HG03439 (cell line): ENCODE measurements at regions not wholly inside any gene's neighbourhood (a gene's known extent, or its start where the extent isn't known, plus 50 kb on each side); places are given as distances from the start of the nearest gene placed in this dataset.
"Not testable (repeated sequence)": the region's sequence is repeated elsewhere in the genome, so short reads cannot be mapped to it uniquely, and the experiment has no call there.

Experiments
- ATAC-seq: cut with Tn5 transposase; IDR thresholded peaks from one replicate; pipeline ENCODE4 v1.9.1; 2021; ENCODE audit warnings: mild to moderate bottlenecking, moderate library complexity; ENCODE audit not compliant: unreplicated experiment

DNA sequence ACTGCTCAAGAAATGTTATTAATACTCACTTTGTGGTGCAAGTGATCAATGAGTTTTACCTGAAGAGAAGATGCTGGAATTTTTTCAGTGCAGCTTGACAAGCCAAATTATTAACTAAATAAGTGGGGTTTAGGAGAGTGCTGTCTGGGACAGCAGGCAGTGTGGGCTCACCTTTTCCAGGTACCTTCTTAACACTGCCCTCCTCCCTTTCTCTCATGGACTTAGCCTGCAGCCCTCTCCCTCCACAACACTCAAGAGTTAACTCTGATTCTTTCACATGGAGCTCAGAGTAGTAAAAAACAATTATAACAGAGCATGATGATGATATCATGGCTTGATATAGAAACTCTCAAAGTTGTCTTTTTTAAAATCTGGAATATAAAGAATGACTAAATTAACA is 404.8 kb upstream of the SLC30A5 start:
- ATAC-seq: no peak

- not testable (repeated sequence) for ATAC-seq
These were observed 401.9 kb upstream of the SLC30A5 start for GRCh38 chr5:68691874-68692273.

DNA sequence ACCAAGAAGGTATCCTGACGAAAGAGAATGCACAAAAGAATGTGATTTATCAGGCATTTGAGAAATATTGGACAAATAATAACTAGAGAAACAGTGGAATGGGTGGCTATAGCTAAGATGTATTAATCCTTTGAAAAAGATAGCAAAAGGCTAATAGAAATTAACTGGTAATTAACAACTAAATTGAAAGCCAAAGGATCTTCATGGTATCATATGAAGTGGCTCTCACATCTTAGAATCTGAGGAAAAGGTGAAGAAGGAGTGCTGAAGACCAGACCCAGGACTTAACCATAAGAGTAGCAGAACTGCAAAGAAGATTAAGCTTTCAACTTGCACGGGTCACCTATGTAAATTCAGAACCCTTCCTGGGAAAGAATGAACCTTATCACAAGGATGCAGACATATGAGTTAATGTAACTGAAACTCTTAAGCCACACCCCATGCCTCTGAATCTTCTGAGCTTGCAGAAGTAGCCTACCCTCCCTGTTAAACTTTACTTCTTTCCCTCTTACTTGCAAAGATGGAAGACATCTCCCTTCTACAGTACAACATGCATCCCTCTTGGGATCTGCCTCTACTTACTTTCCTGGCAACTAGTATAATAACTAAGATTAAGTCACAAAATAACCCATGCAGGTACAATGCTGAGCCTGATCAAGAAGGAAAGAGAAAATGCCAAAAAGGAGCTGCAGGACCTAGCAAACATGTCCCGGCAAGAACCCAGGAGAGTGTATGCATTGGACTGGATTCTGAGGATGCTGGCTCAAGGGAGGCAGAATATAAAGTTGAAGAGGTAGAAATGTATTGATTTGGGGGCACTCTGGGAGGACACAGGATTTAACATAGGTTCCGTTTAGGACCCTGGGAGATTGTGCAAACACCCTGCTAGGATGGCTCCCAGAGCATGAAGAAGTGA is 395.5 kb upstream of the SLC30A5 start:
- no peak for ATAC-seq

DNA sequence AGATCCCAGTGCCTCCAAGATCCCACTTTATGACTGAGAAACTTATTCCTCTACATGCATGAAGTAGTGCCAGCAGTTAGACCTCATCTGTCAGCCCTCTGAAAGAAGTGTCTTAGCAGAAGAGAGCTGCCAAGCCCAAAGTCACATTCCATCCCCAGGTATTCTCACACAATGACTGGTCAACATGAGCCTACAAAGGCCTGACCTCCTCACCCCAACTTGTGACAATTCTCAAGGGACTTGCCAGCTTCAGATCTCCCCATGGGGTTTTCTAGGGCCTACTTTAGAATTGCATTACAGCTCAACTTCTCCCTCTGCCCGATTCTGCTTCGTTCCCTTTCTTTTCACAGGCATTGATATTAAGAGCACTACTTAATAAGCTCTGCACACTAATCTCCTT is 393.8 kb upstream of the SLC30A5 start:
- no peak for ATAC-seq

DNA sequence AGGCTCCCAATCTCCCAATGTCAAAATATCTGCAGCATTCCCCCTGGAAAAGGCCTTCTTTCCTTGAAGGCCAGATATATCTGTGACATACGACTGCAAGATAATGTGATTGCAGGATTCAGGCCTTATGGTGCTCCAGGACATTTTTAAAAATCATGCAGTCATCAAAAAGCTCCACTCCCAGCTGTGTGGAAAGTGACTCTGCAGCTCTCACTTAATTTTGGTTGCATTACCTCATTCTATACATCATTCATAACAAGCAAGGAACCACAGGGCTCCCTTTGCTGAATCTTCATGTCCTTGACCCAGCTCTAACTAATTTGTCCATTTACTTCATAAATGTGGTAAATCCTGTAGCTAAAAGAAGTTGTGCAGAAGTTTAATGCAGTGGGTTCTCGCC is 386.2 kb upstream of the SLC30A5 start:
- no peak for ATAC-seq

DNA sequence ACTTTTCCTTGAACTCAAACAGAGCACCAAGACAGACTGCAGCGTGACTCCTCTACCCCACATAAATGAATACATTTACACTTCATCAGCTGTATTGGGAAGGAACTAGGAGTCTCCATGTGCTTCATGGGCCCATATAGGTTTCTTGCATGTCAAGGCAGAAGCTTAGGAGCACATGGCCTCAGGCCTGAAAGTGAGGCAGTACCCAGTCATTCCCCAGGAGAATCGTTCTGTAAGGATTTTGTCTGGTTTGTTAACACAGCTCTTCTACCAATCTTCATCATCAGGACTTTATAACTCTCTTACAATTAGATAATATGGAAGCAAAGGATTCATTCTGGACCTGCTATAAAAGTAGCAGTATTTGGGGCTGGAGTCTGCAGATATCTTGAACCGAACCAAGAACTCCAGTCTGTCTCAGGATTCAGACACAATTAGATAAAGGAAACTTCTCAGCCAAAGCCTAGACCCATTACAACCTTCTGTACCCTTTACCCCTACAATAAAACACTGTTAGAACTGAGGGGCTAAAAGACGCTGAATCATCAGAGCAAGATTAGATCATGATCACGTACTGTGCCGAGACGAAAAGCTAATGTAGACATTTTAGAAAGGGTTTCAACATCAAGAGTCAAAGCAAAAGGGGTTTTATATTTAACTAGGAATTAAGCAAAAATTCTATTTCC is 385.5 kb upstream of the SLC30A5 start:
- no peak for ATAC-seq

DNA sequence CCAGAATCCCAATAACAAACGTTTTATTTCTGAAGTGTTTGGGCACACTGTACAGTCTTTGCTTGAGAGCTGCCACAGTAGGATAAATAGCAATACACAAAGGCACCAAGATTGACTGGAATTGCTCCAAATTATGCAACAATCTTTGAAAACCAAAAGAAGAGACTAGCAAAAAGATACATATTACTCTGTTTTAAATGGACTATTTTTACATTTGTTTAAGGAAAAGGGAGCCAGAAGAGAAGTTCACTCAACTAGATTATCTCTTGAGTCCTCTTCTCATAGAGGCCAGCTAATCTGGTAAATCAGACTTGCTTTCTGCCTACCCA is 385.0 kb upstream of the SLC30A5 start:
- no peak for ATAC-seq

DNA sequence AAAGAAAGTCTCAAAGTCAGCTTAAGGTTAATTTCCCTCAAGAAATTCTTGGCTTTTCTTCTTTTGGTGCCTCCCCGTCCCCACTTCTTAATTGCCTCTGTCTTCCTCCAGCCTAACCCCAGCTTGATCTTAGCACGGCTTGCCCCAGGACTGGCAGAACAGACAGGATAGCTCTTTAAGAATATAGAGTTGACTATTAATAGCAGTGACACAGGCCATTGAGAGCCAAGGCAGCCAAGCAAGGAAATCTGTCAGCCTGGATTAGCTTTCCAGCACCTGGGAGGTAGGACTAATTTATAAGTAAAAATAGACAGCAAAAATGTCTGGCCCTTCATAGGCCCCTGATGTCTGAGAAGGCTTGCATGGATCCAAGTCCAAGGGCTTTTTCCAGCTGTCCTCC is 384.6 kb upstream of the SLC30A5 start:
- ATAC-seq: no peak

DNA sequence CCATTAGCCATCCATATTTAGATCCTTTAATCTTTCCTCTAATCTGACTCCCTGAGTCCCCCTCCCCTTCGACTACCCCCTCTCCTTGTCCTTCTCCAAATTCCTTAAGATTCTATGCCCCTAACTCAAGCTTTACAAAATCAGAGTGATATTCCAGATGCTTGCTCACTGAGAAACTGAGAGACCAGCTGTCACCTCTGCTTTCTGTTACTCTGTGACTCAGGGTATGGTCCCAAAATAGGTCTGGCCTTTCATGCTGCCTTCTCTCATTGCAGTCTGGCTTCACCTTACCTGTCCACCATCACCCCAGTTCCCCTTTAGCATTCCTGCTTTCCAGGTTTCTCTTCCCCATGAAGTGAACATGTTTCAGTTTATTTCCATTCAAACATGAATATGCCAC is 383.3 kb upstream of the SLC30A5 start:
- peak; percentile 57 for ATAC-seq

DNA sequence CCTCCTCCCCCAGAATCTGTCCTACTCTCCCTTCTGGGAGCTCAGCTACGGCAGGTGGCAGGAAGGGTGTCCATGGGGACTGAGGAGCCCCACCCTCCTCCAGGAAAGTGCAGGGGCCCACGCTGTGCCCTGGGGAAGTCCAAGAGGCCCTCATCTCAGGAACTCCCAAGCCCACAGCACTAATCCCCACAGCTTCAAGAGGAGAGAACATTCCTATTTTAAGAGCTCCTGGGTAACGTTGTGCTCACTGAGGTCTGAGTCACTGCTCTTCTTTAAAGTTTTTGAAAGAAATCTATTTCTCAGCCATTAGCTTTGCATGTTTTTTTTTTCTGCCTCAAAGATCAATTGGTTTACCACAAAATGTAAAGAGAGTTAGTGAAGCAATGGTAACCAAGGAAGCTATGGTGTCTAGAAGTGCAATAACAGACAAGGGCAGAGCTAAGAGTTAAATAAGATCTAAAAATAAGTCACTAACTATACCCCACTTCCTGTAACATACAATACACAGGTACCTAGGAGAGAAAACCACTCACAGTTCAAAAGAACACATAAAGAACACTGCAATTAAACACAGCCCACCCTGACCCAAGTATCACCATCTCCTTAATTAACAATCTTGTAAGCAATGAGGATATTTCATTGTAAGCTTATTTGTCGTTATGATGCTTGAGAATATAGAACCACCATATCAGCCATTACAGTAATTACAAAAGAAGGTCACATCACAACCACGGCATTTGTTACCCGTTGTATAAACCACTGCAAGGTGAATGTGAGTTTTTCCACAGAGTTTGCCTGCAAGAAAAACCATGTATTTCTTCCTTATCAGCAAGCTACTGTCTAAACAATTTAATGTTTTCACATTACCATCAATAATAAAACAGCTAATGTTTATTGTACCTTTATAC is 382.3 kb upstream of the SLC30A5 start:
- peak; percentile 83 for ATAC-seq

DNA sequence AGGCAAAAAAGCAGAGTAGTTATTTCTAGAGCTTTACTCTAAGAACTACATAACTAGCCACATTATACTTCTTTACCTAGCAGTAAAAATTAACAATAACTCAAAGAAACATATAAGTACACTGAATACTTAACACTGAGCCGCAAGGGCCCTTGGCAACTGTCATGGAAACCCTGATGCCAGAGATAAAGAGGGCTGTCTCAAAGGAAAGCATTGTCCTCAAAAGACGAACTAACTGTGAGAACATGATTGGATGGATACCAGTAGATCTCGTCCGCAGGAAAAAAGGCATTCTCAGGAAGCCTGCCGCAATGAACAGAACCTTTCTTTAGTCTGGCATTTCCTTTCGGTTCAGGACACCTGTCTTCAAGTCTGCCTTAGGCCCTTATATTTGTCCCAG is 379.0 kb upstream of the SLC30A5 start:
- no peak for ATAC-seq

- ATAC-seq: no peak
These were observed 372.8 kb upstream of the SLC30A5 start for GRCh38 chr5:68720884-68721610.

GRCh38 chr5:68722357-68722756 is 371.5 kb upstream of the SLC30A5 start:
- no peak for ATAC-seq

GRCh38 chr5:68725905-68726683 is 367.7 kb upstream of the SLC30A5 start:
- ATAC-seq: no peak

- no peak for ATAC-seq
These were observed 365.9 kb upstream of the SLC30A5 start for GRCh38 chr5:68727931-68728330.

DNA sequence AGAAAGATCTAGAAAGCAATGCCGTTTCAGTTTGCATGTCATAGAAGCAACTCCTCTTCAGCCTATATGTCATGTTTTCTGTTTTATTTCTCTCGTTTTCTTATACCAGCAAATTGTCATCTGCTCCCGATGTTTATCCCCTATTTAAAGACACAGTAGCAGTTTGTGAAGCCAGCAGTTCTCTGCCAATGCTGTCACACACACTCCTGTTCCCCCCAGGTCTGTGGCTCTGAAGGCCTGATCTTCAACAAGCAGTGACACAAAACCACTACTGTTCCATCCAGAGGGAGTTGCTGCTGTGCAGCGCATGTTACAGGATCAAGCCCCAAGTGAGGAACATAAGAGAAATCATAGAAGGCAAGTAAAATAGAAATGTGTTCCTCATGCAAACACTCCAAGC is 364.1 kb upstream of the SLC30A5 start:
- no peak for ATAC-seq

- ATAC-seq: no peak
These were observed 363.4 kb upstream of the SLC30A5 start for GRCh38 chr5:68730220-68730978.

DNA sequence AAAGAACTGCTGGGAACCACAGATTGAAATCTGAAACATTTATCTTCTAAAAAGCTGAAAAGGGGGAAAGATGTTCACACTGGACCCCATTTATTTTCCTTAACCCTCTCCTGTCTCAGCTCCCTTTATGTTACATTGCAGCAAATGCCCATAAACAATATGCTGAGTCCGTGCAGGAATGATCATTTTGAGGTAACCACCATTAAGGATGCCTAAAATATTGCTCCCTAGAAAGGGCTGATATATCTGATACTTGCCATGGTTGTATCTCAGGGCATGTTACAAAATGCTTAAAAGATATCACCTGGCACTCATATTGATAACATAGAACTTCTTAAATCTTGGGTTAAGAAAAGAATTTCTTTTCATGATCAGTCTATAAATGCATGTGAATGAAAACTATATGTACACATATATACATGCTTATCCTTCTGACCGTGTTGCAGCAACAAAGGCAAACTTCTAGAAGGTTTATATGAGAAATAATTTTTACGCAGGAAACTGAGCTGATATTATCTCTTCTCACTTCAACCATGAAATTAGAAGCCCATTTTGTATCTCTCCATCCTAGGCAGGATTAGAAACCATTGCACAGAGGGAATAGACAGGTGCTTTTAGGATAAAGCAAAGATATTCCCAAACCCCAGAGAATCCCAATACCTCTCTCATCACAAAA is 362.7 kb upstream of the SLC30A5 start:
- no peak for ATAC-seq

DNA sequence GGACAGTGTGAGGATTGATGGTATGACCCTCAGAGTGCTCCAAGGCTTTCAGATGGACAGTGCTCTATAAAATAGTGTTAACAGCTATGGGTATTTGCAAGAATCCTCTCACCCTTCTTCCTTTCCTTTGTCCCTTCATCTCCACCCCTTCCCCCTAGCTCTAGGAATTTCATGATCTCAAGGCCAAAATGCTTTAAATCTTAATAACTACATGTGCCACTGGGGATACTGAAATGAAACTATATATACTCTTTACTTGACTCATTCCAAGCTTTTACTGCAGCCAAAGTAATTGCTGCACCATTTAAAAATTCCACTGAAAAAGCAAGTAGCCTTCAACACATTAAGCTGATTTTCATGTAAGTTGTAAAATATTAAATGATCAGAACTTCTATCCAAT is 361.6 kb upstream of the SLC30A5 start:
- no peak for ATAC-seq
